HG03135 (cell line): ENCODE measurements at regions not wholly inside any gene's neighbourhood (a gene's known extent, or its start where the extent isn't known, plus 50 kb on each side); places are given as distances from the start of the nearest gene placed in this dataset.

ENCODE experiments used
- ATAC-seq: cut with Tn5 transposase; IDR thresholded peaks from one replicate; pipeline ENCODE4 v1.9.1; 2021; ENCODE audit warnings: mild to moderate bottlenecking, moderate library complexity; ENCODE audit not compliant: unreplicated experiment

DNA sequence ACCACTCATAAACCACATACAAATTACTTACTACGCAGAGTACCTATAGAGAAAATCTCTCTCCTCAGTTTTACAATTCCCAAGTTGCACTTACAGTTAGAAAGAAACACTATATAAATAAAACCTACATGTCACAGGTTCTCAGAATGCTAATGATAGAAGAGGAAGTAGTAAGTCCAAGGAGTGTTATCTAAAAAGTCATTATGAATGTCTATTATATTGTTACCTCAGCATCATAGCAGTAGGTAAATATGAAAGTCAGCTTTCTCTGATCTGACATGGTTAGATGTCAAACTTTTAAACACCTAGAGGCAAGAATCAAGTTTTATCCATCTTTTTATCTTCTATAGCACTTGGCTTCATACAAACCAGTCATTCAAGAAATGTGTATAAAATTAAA, 163.2 kb upstream of the FAM241A start:
- ATAC-seq = no peak

DNA sequence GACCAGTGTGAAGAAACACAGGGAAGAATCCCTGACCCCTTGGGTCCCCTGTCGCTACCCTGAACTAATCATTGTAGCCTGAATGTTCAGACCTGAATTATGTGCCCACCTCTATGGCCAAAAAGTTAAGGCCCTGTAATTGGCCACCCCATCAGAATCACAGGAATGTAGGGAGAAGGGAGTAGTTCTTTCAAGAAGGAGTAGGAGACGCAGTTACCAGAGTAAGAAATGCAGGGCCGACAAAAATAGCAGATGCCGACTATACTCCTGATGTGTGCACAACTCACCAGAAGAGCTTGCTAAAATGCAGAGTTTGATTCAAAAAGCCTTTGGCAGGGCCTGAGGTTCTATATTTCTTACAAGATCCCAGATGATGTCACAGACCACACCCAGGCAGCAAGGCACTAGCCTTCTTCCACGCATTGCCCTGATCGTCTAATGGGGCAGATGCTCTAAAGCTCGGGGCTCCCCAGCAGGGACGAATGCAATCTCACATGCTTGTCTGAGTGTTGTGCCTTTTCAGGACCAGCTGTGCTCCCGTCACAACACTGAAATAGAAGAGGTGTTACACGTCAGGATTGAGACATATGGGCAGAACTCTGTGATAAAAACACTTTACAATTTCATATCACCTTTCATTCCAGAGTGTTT, 161.0 kb upstream of the FAM241A start:
- no peak for ATAC-seq

DNA sequence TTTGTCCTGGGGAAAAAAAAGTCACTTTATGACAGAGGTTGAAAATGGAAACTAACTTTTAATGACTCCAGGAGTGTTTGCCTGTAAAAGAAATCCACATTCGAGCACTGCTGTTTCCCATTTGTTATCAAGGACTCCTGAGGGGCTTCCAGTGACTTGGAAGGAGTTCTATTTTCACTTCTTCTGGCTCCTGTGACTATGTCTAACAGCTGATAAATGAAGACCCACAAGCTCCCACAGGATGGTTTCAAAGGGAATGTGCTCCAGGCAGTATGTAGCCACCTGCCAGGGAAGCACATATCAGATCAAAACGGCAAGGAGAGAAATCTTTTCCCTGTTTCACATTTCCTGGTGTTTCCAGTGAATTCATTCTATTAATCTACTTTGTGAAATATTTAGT, 159.8 kb upstream of the FAM241A start:
- no peak for ATAC-seq

DNA sequence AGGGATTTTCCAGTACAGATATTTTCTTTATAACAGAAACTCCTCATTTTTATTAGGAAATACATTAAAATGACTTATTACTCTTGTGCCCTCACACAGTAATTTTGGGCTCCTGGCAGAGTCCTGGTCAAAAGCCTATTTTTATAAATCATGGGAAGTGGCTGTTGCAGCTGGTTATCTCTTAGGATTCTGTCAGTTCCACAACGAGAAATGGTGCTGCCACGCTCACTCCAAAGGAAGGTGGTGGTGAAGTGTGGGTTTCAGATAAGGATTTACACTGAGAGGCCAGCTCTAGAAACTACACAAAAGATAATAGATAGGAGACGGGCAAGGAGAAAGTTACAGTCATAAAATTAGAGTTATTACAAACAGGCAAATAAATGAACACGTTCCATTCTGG, 159.2 kb upstream of the FAM241A start:
- ATAC-seq = no peak

DNA sequence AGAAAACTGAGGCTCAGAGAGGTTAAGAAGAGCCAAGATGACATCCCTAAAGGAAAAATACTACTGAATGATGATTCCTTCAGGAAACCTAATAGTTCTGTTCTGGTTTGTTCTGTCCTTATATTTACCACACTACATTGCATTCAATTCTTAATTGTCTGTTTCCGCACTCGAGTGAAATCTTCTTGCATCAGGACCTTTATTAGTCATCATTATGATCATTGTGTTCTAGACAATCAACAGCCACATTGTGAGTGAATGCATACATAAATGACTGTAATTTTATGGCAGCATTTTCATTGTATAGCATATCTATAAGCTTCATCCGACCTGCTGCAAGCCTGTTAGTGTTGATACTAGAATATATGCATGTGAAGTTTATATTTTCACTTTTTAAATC, 156.7 kb upstream of the FAM241A start:
- no peak for ATAC-seq

DNA sequence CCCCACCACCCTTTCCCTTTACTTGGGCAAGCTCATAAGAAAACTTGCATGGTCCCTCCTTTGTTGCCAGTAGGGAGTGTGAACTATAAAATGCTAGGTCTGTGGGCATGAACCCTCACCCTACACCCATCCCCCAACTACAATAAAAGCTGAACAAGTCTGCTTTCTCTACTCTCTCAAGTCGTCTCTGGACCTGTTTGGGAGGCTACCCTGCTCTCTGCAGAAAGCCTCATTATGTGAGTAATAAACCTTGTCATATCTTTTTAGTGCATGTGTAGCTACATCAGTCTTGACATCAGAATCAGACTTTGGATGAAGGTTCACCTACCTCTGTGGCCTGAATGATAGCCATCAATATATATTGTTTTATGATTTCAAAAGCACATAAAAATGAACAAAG, 155.4 kb upstream of the FAM241A start:
- no peak for ATAC-seq

DNA sequence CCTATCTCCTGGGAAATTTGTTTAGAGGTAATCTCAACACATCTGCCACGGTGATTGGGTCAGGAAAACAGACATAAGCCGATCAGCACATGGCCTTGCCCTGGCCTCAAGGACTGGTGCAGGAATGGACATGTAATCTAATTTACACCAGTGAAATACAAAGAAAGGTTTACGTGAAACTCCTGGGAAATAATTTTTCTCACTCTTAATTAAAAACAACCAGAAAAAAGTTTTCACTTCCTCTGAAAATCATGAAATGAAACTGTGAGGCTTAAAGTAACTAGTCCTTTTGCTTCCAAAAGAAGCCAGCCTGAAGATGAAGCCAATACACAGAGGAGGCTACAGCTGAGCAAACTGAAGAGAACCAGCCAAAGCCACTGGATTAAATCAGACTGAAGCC, 154.1 kb upstream of the FAM241A start:
- peak; percentile 94 for ATAC-seq

DNA sequence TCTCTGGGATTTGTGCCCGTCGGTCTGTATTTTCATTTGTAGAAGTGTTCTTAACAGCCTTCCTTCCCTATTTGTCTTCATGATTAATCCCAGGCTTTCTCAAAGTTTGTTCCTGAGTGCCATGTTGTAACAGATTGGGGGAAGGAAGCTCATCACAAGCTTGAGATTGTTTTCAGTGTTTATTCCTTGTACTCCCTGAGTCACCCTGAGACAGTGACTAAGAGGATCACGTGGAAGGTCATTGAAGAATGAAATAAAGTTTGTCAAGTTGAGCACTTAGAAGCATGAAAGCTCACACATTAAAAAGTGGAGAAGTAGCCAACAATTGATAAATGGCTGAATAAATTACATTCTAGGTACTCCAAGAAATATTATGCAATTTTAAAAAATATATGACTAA, 153.5 kb upstream of the FAM241A start:
- no peak for ATAC-seq

DNA sequence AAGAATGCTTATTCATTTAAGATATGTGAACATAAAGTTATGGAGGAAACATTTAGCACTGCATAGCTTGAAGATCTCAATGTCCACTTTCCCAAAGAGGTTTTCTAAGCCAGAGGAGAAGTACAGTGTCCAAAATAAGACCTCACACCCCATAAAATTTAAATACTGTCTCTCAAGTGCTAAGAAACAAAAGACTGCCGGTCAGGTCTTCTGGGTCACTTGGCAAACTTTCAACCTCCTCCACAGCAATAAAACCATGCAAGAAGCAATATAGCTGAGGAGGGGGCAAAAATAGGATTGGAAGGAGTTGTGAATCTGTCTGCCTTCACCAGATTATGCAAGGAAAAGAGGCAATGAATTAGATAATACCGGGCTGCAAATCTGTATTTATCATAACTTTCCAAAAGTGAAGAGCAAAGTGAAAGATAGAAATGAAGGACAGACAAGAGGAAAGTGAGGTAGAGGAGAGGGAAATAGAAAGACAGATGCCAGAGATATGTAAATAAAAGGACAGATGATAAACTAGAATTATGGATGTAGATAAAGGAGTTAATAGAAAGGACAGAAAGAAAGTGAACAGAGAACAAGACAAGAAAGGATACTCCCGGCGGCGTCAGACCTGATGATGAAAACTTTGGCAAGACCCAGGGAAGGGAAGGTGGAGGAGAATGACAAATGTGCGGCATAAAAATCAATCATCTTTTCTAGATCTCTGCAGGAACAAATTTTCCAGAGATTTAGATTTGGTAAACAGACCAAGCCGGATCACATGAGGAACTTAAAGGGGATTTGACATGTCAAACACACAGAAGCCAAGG, 152.7 kb upstream of the FAM241A start:
- ATAC-seq = no peak

DNA sequence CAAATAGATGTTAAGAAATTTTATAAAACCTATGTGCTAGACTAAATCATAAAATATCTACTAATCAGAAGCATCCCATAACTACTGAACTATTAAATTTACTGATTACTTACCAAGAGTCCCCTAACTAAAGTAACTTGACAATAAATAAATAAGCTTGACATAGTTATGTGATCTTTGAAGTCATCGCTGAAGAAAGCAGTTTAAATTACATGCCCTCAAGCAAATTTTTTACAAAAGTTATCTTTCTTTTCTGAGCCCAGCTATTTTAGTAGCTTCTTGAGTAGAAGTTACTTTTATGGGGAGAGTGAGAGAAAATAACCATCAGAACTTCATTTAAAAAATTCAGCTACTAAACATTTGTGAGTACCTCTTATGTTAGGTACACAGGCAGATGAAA, 150.9 kb upstream of the FAM241A start:
- ATAC-seq = no peak

DNA sequence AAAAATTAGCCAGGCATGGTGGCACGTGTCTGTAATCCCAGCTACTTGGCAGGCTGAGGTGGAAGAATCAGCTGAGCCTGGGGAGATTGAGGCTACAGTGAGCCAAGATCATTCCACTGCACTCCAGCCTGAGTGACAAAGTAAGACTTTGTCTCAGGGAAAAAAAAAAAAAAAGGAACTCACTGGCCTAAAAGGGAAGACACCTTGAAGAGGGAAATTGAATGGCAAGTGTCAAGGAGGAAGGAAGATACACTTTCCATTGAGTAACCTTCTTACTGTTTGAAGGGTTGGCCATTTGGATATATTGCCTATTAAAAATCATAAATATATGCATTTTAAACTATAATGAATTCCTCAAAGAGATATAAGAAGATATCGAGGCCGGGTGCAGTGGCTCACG, 147.5 kb upstream of the FAM241A start:
- no peak for ATAC-seq

DNA sequence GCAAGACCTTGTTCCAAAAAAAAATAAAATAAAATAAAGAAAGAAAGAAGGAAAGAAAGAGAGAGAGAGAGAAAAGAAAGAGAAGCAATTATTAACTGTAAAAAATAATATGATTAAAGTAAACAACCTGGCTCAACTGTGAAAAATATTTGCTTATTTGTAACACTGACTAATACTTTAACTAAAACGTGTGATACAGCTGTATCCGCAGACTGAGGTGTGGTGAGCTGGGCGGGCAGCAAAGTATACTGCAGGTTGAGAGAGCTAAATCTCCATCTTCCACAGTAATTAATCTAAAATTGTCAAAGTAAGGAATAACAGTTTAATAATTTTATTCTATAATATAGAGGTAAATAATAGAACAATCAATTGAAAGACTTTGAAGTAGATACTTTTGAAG, 145.5 kb upstream of the FAM241A start:
- no peak for ATAC-seq

DNA sequence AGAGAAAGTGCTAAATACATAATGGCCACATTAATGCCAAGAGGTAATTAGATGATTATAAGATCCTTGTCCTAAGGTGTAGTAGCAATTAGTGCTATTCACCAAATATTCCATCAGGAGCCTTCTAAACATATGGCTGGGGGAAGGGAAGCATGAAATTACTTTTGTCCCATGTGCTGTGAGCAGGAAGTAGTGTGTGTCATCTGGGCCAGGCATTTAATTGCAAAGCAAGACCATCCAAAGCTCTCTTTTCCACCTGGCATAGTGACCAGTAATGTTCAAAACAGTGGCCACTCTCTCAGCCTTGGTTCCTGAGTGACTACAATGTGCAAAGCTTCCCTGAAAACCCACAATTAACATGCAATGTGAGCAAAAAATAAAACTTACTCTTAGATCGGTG, 144.2 kb upstream of the FAM241A start:
- no peak for ATAC-seq

DNA sequence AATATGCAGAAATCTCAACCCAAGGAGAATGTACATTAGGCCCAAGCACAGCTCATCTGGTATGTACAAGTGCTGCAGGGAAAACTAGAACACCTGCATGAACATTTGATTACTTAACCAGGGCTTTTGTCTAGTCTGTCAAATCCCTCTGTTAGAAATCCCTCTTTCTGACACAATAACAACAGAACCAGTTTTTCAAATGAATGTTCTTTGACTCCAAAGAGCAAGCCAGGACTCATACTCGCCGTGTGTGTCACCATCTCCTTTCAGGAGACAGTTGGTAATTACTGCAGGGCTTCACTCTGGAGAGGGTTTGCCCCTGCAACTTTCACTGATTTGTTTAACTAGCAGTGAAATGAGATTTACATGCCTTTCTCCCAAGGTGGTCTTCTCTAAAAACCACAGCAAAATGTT, 143.0 kb upstream of the FAM241A start:
- no peak for ATAC-seq

DNA sequence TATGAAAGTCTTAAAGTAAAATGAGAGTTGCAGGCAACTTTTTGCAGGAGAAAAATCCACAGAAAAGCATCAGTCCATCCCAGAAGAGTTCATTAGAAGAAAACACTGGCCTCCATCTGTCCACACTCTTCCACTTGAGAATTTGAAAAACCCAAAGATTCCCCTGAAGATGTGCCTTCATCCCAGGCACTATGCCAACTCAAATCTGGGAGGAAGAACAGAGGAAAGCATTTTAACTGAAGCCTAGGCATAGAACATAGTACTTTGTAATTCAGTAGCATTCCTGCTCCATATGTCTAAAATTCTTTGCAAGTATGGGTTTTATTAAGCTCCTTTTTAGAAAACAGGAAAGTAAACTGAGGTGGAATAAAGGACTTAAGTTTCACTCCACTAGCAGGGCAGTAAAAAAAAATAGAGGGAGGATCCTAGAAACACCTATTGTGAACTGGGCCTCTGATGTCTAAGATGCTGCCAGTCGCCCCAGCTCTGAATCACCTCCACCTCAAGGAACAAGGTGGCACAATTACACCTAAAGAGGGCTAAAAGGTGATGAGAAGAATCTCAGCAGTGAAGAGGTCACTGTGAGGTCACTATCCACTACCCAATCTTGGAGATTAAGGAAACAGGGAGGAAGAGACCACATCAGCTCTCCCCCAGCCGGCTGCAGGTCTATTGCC, 141.9 kb upstream of the FAM241A start:
- no peak for ATAC-seq

DNA sequence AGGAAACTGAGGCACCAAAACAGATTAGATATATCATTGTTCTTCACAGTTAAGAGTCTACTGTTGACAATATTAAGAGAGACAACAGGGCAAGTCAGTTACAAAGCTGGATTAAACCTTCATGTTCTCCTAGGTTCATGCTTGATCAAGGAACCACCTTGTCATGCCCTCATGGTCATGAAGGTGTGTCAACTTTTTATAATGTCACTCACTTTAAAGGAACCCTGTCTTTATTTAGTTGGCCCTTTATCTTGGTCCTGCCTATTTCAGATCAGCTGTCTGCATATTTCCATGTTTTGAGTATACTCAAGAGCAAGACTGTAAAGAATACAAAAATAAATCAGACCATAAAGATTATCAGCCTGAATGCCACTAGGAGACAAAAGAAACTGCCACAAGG, 140.2 kb upstream of the FAM241A start:
- ATAC-seq = no peak

DNA sequence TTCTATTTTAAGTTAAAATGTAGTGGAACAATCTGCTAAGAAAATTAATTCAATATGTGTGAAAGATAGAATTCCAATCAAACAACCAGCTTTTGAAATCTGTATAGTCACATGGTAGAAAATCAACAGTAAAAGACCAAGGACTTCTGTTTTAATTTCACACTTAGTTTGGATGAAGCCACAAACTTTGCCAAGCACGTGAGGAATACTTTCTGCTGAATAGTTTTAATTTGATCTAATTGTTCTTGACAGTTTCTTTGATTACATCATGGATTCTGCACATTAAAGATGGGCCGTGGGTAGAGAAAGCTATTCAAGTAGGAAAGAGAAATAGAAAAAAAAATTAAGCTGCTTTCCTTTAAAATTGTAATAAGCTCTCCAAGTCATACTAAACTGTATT, 137.9 kb upstream of the FAM241A start:
- ATAC-seq = no peak

DNA sequence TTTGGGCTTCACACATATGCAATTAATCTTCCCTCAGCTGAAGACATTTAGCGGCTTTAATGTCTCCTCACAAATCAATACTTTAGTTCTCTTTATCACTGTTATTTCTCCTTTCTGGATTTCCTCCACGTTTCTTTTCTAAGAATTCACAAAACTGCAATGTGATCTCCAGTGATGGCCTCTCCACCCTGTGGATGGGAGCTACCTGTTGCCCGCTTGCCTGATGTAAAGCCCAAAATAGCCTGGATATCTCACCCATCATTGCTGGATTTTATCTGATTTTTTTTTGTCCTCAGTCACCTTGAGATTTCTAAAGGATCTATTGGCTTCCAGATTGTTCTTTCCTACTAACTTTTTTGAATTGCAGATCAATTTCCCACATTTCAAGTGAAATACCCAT, 129.3 kb upstream of the FAM241A start:
- ATAC-seq = no peak

DNA sequence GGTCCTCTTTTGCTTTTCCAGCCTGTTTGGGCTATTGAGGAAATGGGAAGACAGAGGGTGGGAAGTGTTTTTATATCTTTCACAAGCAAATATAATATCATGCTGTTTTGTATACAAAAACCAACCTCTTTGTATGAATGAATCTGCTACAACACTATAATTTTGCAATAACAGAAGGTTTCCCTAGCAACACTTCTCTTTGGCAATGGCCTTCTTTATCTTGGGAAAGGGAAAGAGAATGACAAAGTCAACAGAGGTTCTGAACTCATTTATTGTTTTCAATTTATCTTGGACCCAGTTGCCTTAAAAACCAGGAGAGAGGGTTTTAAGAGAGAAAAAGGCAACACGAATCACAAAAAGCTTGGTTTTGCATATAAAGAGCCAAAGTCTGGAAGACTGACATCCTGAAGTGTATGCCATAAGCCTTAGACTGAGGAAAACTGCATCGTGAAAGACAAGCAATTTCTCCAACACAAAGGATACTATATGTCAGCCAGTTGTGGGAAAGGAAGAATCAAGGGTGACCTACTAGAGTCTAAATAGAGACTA, 121.8 kb upstream of the FAM241A start:
- no peak for ATAC-seq

DNA sequence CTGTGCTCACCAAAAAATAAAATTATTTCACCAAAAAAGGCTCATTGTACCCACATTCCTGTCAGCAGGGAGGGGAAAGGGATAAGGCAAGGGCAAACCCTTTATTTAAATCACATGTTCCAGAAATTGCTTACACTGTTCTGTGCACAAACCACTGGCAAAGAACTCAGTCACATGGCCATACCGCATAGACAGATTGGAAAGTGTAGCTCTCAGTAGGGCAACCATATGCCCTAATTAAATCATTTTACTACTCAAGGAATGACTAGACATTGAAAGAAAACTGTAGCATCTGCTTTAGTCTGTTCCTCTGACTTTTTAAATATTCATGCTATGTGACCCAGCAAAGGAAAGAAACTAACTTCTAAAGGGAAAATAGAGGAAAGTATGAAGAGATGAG, 119.2 kb upstream of the FAM241A start:
- ATAC-seq = no peak

DNA sequence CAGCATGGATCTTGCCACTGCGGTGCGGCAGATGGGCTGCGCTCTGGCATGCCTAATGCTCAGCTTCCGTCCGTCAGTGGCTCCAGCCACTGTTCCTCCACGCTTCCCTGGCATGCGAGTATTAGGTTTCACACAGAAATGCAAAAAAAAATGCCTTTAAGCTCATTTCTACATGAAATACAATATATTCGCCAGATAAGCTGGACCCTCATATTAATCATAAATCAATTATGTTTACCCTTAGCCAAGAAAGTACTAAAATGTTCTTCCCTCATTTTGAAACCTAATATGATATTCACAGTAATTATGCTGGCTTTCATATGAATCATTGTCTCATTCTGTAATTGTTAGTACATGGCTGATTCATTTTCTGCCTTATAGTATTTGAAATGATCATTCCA, 115.5 kb upstream of the FAM241A start:
- no peak for ATAC-seq
